Small intestine (tissue), 7 donors: ENCODE measurements at regions not wholly inside any gene's neighbourhood (a gene's known extent, or its start where the extent isn't known, plus 50 kb on each side); places are given as distances from the start of the nearest gene placed in this dataset.
"Not testable (repeated sequence)": the region's sequence is repeated elsewhere in the genome, so short reads cannot be mapped to it uniquely, and the experiment has no call there.

Experiments
- DNase-seq, 2 donors: peaks; one replicate each; pipeline versions ENCODE4 v3.0.0 to v3.0.0-alpha.2; 2013
- FAIRE-seq: peaks from 2 replicates; lab custom pipeline; 2012; peaks lifted over from hg19 to GRCh38; lab: Jason Lieb, UNC
- H3K27ac ChIP-seq, 3 donors: one replicate each; pipeline ENCODE4 v1.5.1; 2013; ENCODE audit warnings: low read length in 2 of 3, mild to moderate bottlenecking in 2 of 3, control low read depth in 1 of 3, inconsistent platforms in 1 of 3, low read depth in 1 of 3, moderate library complexity in 1 of 3
- H3K27me3 ChIP-seq, 3 donors: one replicate each; pipeline ENCODE4 v1.6.1; 2013; ENCODE audit warnings: low read length in 3 of 3, inconsistent platforms in 1 of 3; ENCODE audit not compliant: control insufficient read depth in 3 of 3, insufficient read depth in 3 of 3
- H3K36me3 ChIP-seq, 3 donors: one replicate each; pipeline ENCODE4 v1.6.1; 2013; ENCODE audit warnings: low read length in 3 of 3, inconsistent platforms in 1 of 3, low read depth in 1 of 3, mild to moderate bottlenecking in 1 of 3, moderate library complexity in 1 of 3; ENCODE audit not compliant: control insufficient read depth in 3 of 3, insufficient read depth in 2 of 3
- H3K4me1 ChIP-seq, 3 donors: one replicate each; pipeline ENCODE4 v1.6.1; 2013; ENCODE audit warnings: low read length in 2 of 3, inconsistent platforms in 1 of 3, low read depth in 1 of 3, mild to moderate bottlenecking in 1 of 3, moderate library complexity in 1 of 3; ENCODE audit not compliant: control insufficient read depth in 3 of 3, insufficient read depth in 2 of 3
- H3K4me3 ChIP-seq, 3 donors: one replicate each; pipeline ENCODE4 v1.5.1; 2013; ENCODE audit warnings: low read length in 3 of 3, control low read depth in 1 of 3, inconsistent platforms in 1 of 3, low read depth in 1 of 3, mild to moderate bottlenecking in 1 of 3, moderate library complexity in 1 of 3
- H3K9me3 ChIP-seq, 2 donors: one replicate each; pipeline ENCODE4 v1.6.1; 2013; ENCODE audit warnings: low read depth in 1 of 2, low read length in 1 of 2; ENCODE audit not compliant: control insufficient read depth in 2 of 2, insufficient read depth in 1 of 2
- WGBS, 3 donors: extraction: QIAGEN DNeasy Blood & Tissue Kit; methylation state at CpG; one replicate each; pipeline ENCODE4 v1.1.7; 2013; 5-methylcytosine and 5-hydroxymethylcytosine counted together
- donor health status: healthy with polysubstance abuse.
- donor health status: control.
- donor health status: control.
- donor health status: Bipolar disorder and iron deficiency.
- donor health status: healthy.

- H3K36me3 ChIP-seq: no peaks in the 10 kb centered on the region
- no peaks in the 10 kb centered on the region for H3K4me1 ChIP-seq
- H3K27me3 ChIP-seq: peaks cover 0 to 2% (median 0%) of the 10 kb centered on the region in 3 donors
- DNase-seq (no peak), FAIRE-seq (no peak)
- H3K9me3 ChIP-seq: no peaks in the 10 kb centered on the region
- no peak overlapping the region for H3K4me3 ChIP-seq
- 84 to 86% (median 84%) methylated on average over 1 of the region's 1 CpG for WGBS, 3 donors
- H3K27ac ChIP-seq: no peak overlapping the region
Observed at GRCh38 chr6:113246186-113246585, 611.0 kb upstream of the MARCKS start.

DNA sequence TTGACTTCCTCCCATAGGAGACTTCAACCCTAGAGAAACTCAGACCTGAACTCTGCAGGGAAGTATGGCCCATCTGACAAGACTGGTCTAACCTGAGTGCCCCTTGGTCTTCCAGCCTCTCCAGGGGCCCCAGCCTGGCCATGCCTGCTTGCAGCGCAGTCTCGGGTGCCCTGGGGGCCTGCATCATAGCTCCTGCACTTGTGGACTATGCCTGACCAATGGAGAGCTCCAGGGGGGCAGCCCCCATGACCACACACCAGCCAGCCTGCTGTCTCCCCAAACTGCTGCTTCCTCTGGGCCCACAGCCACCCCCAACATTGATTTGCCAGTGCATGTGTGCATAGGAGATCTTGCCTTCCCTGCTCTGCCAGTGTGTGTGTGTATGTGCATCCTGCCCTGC lies 608.6 kb upstream of the MARCKS start:
- FAIRE-seq (no peak), DNase-seq (no peak)
- H3K27ac ChIP-seq: no peak overlapping the region
- WGBS, 3 donors: 56 to 69% (median 67%) methylated on average over 2 of the region's 2 CpGs
- H3K4me3 ChIP-seq: no peak overlapping the region
- peaks cover 0 to 2% (median 0%) of the 10 kb centered on the region in 3 donors for H3K27me3 ChIP-seq
- no peaks in the 10 kb centered on the region for H3K36me3 ChIP-seq
- no peaks in the 10 kb centered on the region for H3K9me3 ChIP-seq
- no peaks in the 10 kb centered on the region for H3K4me1 ChIP-seq

- not testable (repeated sequence) for H3K9me3 ChIP-seq, H3K4me3 ChIP-seq, H3K36me3 ChIP-seq, H3K27me3 ChIP-seq, FAIRE-seq, DNase-seq, H3K27ac ChIP-seq, H3K4me1 ChIP-seq
Observed at GRCh38 chr6:113254194-113254593, 603.0 kb upstream of the MARCKS start.

DNA sequence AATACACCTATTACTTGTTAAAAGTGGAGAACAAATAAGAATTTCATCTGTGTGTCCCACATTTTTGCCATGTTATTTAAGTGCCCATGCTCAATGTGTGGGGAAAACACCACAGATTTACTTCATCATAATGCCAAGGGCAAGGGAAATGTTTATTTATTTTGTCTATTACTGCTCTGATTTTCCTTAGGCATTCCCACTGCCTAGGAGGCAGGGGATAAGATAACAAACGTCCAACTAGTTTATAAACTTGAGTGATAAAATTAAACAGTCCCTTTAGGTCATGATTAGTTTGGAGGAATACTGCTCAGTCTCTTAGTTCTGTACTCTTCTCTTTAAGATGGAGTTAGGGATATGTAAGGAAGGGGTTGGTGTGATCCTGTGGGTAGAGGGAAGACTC lies 598.4 kb upstream of the MARCKS start:
- no peaks in the 10 kb centered on the region for H3K36me3 ChIP-seq
- H3K4me3 ChIP-seq: no peak overlapping the region
- WGBS, 3 donors: 4 to 27% (median 7%) methylated on average over 1 of the region's 1 CpG
- H3K27ac ChIP-seq: no peak overlapping the region
- no peak for DNase-seq
- FAIRE-seq: no peak
- H3K4me1 ChIP-seq: no peaks in the 10 kb centered on the region
- H3K9me3 ChIP-seq: peaks cover 0 to 6% of the 10 kb centered on the region in 2 donors
- H3K27me3 ChIP-seq: no peaks in the 10 kb centered on the region

DNA sequence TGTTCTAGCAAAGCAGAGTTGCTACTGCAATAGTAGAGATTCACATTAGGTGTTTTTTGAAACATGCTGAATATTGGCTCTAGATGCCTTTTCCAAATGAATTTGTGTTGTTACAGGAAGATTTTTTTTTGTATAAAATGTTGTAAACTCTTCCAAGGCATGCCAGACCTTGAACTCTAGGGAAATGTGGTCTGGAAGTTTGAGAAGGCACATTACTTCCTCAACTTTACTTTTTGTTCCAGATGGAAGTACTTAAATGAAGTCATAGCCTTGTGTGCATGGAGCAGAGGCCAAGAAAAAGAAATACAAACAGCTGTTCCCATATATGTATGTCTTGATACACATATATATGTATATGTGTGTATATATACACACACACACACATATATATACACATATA lies 585.7 kb upstream of the MARCKS start:
- Histone ChIP-seq H3K9me3 (peaks cover 2 to 22% of the 10 kb centered on the region in 2 donors), H3K27me3 (no peaks in the 10 kb centered on the region), H3K4me1 (no peaks in the 10 kb centered on the region), H3K27ac (no peak overlapping the region), H3K4me3 (no peak overlapping the region), H3K36me3 (no peaks in the 10 kb centered on the region)
- no peak for FAIRE-seq
- no peak for DNase-seq

GRCh38 chr6:113276601-113277000 lies 580.5 kb upstream of the MARCKS start:
- no peak for DNase-seq
- no peak overlapping the region for H3K27ac ChIP-seq
- 58 to 59% (median 59%) methylated on average over 2 of the region's 2 CpGs for WGBS, 3 donors

GRCh38 chr6:113277111-113277510 lies 580.0 kb upstream of the MARCKS start:
- no peak for DNase-seq
- FAIRE-seq: no peak
- Histone ChIP-seq H3K27me3 (no peaks in the 10 kb centered on the region), H3K4me3 (no peak overlapping the region), H3K36me3 (no peaks in the 10 kb centered on the region), H3K4me1 (no peaks in the 10 kb centered on the region), H3K9me3 (no peaks in the 10 kb centered on the region), H3K27ac (no peak overlapping the region)
- WGBS, 3 donors: 82 to 90% (median 87%) methylated on average over 1 of the region's 1 CpG

More at GRCh38 chr6:113276601-113277000, 580.5 kb upstream of the MARCKS start:
- no peaks in the 10 kb centered on the region for H3K9me3 ChIP-seq
- H3K4me3 ChIP-seq: no peak overlapping the region
- H3K27me3 ChIP-seq: no peaks in the 10 kb centered on the region
- no peaks in the 10 kb centered on the region for H3K4me1 ChIP-seq
- FAIRE-seq: no peak
- no peaks in the 10 kb centered on the region for H3K36me3 ChIP-seq

- Histone ChIP-seq H3K4me1 (no peaks in the 10 kb centered on the region), H3K9me3 (no peaks in the 10 kb centered on the region), H3K27ac (no peak overlapping the region), H3K27me3 (no peaks in the 10 kb centered on the region), H3K36me3 (no peaks in the 10 kb centered on the region), H3K4me3 (no peak overlapping the region)
- FAIRE-seq: no peak
- DNase-seq: no peak
Observed at GRCh38 chr6:113281014-113281413, 576.1 kb upstream of the MARCKS start.

DNA sequence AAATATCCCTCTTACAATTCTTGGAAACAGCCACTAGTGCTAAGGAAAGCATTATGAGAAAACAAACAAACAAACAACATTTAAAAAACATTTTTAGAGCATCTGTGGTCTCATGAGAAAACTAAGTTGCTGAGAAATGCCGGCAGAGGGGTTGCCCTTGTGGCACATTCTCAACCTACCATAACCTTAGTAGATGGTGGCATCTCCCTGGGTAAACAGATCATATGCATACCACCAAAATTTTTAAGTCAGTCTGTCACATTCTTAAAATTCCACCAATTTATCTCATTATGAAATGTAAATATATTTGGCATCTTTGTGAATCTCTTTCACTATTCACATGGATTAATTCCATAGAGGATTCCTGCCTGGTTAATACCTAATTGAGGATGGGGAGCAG lies 575.7 kb upstream of the MARCKS start:
- Histone ChIP-seq H3K4me3 (no peak overlapping the region), H3K27ac (no peak overlapping the region), H3K4me1 (no peaks in the 10 kb centered on the region), H3K27me3 (no peaks in the 10 kb centered on the region), H3K9me3 (no peaks in the 10 kb centered on the region), H3K36me3 (no peaks in the 10 kb centered on the region)
- no peak for DNase-seq
- no peak for FAIRE-seq
- 66 to 69% (median 68%) methylated on average over 1 of the region's 1 CpG for whole genome bisulfite sequencing, 3 donors
